Stimulated activated CD4-positive, alpha-beta T cell treated with anti-CD3 and anti-CD28 coated beads, TNF-alpha, amount 100 ng/mL, for 48 hours (primary cell): ENCODE measurements at regions not wholly inside any gene's neighbourhood (a gene's known extent, or its start where the extent isn't known, plus 50 kb on each side); places are given as distances from the start of the nearest gene placed in this dataset.
"Not testable (repeated sequence)": the region's sequence is repeated elsewhere in the genome, so short reads cannot be mapped to it uniquely, and the experiment has no call there.

ENCODE experiments used
- DNase-seq, 3 donors: peaks; one replicate each; pipeline ENCODE4 v3.0.0-alpha.2; 2020; ENCODE audit warnings: low read depth in 3 of 3

GRCh38 chr12:111248236-111249017, 120.5 kb downstream of the PHETA1 start:
- no peak for DNase-seq

GRCh38 chr12:111247083-111247783, 121.7 kb downstream of the PHETA1 start:
- DNase-seq: no peak

- no peak for DNase-seq
These were observed 122.4 kb downstream of the PHETA1 start for GRCh38 chr12:111246477-111247011.

- DNase-seq: no peak
These were observed 123.0 kb downstream of the PHETA1 start for GRCh38 chr12:111245701-111246476.

GRCh38 chr12:111244673-111245072, 124.2 kb downstream of the PHETA1 start:
- DNase-seq: no peak

- not testable (repeated sequence) for DNase-seq
These were observed 126.1 kb downstream of the PHETA1 start for GRCh38 chr12:111242817-111243216.

GRCh38 chr12:111242184-111242583, 126.7 kb downstream of the PHETA1 start:
- no peak for DNase-seq

- no peak for DNase-seq
These were observed 128.5 kb downstream of the PHETA1 start for GRCh38 chr12:111240374-111240773.

GRCh38 chr12:111239235-111239634, 129.7 kb downstream of the PHETA1 start:
- DNase-seq: no peak

- no peak for DNase-seq
These were observed 130.7 kb downstream of the PHETA1 start for GRCh38 chr12:111238075-111238734.

GRCh38 chr12:111234491-111234890, 134.4 kb downstream of the PHETA1 start:
- not testable (repeated sequence) for DNase-seq

GRCh38 chr12:111233786-111234185, 135.1 kb downstream of the PHETA1 start:
- DNase-seq: no peak

GRCh38 chr12:111230649-111231048, 138.2 kb downstream of the PHETA1 start:
- DNase-seq: no peak

GRCh38 chr12:111228916-111229666, 139.8 kb downstream of the PHETA1 start:
- no peak for DNase-seq

GRCh38 chr12:111227476-111228420, 141.1 kb downstream of the PHETA1 start:
- no peak for DNase-seq

- DNase-seq: no peak
These were observed 142.2 kb downstream of the PHETA1 start for GRCh38 chr12:111226680-111227079.

GRCh38 chr12:111225307-111225706, 143.6 kb downstream of the PHETA1 start:
- DNase-seq: no peak

GRCh38 chr12:111224186-111225066, 144.5 kb downstream of the PHETA1 start:
- no peak for DNase-seq

- DNase-seq: no peak
These were observed 146.4 kb downstream of the PHETA1 start for GRCh38 chr12:111222523-111222922.
